Kidney (tissue), 13 donors: ENCODE measurements at regions not wholly inside any gene's neighbourhood (a gene's known extent, or its start where the extent isn't known, plus 50 kb on each side); places are given as distances from the start of the nearest gene placed in this dataset.

Experiments
- DNase-seq, 5 donors: peaks; one replicate each; pipeline ENCODE4 v3.0.0-alpha.2; 2013 to 2020
- FAIRE-seq: peaks from 2 replicates; lab custom pipeline; 2012; peaks lifted over from hg19 to GRCh38; lab: Jason Lieb, UNC
- H3K27ac ChIP-seq, 2 donors: one replicate each; pipeline ENCODE4 v1.7.0; 2013; ENCODE audit warnings: low read depth in 2 of 2, low read length in 2 of 2, inconsistent platforms in 1 of 2
- H3K27me3 ChIP-seq: one replicate; pipeline ENCODE4 v1.7.1; 2013; ENCODE audit warnings: low read length, inconsistent platforms; ENCODE audit not compliant: control insufficient read depth, insufficient read depth
- H3K36me3 ChIP-seq, 3 donors: one replicate each; pipeline versions ENCODE4 v1.7.0 to v1.7.1; 2013; ENCODE audit warnings: low read length in 3 of 3, control low read depth in 1 of 3, inconsistent platforms in 1 of 3; ENCODE audit not compliant: insufficient read depth in 3 of 3, control insufficient read depth in 2 of 3
- H3K4me1 ChIP-seq, 3 donors: one replicate each; pipeline versions ENCODE4 v1.7.0 to v1.7.1; 2013; ENCODE audit warnings: low read length in 3 of 3, inconsistent platforms in 1 of 3, low read depth in 1 of 3; ENCODE audit not compliant: control insufficient read depth in 2 of 3, insufficient read depth in 2 of 3
- H3K4me3 ChIP-seq, 3 donors: one replicate each; pipeline versions ENCODE4 v1.7.0 to v1.8.1; 2013; ENCODE audit warnings: low read length in 3 of 3, control low read depth in 1 of 3, inconsistent platforms in 1 of 3
- H3K9ac ChIP-seq, 3 donors: one replicate each; pipeline versions ENCODE4 v1.7.0 to v1.7.1; 2013; ENCODE audit warnings: low read length in 3 of 3, control low read depth in 1 of 3, inconsistent platforms in 1 of 3
- H3K9me3 ChIP-seq, 3 donors: one replicate each; pipeline versions ENCODE4 v1.7.0 to v1.7.1; 2013; ENCODE audit warnings: low read length in 3 of 3, control low read depth in 1 of 3, inconsistent platforms in 1 of 3; ENCODE audit not compliant: control insufficient read depth in 2 of 3, insufficient read depth in 1 of 3
- intact Hi-C: fragments of 100-400 bp; cut with DNase I; formaldehyde crosslinking; loops from one replicate; pipeline ENCODE4 v1.11.1; 2022
- TF ChIP-seq, protein P1 (sequence below): IDR thresholded peaks from 3 replicates; pipeline ENCODE4 v1.5.1; 2012; ENCODE audit warnings: mild to moderate bottlenecking, moderate library complexity, borderline replicate concordance; ENCODE audit not compliant: insufficient read depth; ENCODE audit errors: extremely low read depth
- donor health status: control.
- donor health status: control.
- donor health status: control.
- donor health status: control.
- donor health status: control.
- donor health status: DM: yes; HTN: yes; CAD: no.
- donor health status: Normal renal cell carcinoma (clear cell type).

DNA sequence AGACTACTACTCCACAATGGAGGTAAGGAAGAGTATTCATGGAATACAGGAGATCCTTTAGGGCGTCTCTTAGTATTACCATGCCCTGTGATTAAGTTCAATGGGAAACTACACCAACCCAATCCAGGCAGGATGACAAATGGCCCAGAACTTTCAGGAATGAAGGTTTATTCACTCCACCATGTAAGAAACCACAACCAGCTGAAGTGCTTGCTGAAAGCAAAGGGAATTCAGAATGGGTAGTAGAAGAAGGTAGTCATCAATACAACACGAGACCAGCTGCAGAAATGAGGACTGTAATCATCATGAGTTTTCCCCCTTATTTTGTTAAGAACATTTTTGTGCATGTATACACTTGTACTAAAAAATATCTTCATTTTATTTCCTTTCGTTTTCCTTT is 76.6 kb downstream of the GPR37 start:
- TF ChIP-seq, protein P1, sequence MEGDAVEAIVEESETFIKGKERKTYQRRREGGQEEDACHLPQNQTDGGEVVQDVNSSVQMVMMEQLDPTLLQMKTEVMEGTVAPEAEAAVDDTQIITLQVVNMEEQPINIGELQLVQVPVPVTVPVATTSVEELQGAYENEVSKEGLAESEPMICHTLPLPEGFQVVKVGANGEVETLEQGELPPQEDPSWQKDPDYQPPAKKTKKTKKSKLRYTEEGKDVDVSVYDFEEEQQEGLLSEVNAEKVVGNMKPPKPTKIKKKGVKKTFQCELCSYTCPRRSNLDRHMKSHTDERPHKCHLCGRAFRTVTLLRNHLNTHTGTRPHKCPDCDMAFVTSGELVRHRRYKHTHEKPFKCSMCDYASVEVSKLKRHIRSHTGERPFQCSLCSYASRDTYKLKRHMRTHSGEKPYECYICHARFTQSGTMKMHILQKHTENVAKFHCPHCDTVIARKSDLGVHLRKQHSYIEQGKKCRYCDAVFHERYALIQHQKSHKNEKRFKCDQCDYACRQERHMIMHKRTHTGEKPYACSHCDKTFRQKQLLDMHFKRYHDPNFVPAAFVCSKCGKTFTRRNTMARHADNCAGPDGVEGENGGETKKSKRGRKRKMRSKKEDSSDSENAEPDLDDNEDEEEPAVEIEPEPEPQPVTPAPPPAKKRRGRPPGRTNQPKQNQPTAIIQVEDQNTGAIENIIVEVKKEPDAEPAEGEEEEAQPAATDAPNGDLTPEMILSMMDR, result no peak

DNA sequence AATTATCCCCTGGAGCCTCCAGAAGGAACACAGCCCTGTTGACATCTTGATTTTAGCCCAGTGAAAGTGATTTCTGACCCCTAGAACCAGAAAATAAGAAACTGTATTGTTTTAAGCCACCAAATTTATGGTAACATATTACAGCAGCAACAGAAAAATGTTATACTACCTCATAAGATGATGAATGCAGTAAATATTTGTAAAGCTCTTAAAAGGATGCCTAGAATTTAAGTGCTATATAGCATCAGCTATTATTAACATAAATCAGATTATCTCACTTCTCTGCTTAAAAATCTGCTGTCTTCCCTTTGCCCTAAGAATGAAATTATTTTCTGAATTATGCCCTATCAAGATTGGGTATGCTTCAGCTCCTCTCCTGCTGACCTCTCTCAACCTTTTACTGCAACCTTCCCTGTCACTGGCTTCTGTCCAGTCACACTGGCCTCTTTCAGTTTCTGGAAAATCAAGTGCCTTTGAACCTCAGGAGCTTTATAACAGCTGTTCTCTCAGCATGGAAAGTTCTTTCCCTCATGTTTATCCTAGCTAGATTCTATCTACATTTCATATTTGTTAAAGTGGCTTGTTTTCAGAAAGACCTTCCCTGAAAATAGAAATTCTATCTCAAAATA is 78.9 kb downstream of the GPR37 start:
- no peak overlapping the region for H3K27ac ChIP-seq
- FAIRE-seq (no peak), DNase-seq (no peak)
- TF ChIP-seq, protein P1, result no peak
- intact Hi-C loops, result no loop called here
- no peak overlapping the region for H3K9ac ChIP-seq
- no peaks in the 10 kb centered on the region for H3K27me3 ChIP-seq
- H3K36me3 ChIP-seq, result no peaks in the 10 kb centered on the region
- no peaks in the 10 kb centered on the region for H3K9me3 ChIP-seq
- no peak overlapping the region for H3K4me3 ChIP-seq
- no peaks in the 10 kb centered on the region for H3K4me1 ChIP-seq

More for the DNA sequence above, 76.6 kb downstream of the GPR37 start:
- Histone ChIP-seq H3K4me1 (no peaks in the 10 kb centered on the region), H3K4me3 (no peak overlapping the region), H3K27me3 (no peaks in the 10 kb centered on the region), H3K36me3 (no peaks in the 10 kb centered on the region), H3K27ac (no peak overlapping the region), H3K9me3 (no peaks in the 10 kb centered on the region), H3K9ac (no peak overlapping the region)
- DNase-seq (no peak), FAIRE-seq (no peak)
- intact Hi-C loops, result no loop called here

DNA sequence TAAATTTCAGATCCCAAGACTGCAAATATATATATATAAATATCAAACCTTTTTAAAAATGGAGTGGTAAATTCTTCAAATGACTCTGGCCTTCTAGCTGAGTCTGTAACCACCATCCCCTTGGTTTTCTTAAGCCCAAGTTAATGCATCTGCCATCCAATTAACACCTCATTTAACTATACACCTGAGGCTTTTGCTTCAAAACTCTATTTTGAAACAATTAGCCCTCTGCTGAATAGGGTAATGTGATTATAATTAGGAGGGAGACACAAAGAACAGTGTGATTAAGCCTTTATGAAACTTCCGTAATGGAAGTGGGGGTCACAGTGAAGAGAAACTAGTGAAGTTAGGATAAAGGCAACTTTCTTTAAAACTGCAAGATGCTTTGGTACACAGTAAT is 83.6 kb downstream of the GPR37 start:
- TF ChIP-seq, protein P1, result no peak
- Histone ChIP-seq H3K4me3 (no peak overlapping the region), H3K9me3 (no peaks in the 10 kb centered on the region), H3K27me3 (no peaks in the 10 kb centered on the region), H3K9ac (no peak overlapping the region), H3K4me1 (no peaks in the 10 kb centered on the region), H3K27ac (no peak overlapping the region), H3K36me3 (no peaks in the 10 kb centered on the region)
- FAIRE-seq (no peak), DNase-seq (no peak)
- intact Hi-C loops, result no loop called here

DNA sequence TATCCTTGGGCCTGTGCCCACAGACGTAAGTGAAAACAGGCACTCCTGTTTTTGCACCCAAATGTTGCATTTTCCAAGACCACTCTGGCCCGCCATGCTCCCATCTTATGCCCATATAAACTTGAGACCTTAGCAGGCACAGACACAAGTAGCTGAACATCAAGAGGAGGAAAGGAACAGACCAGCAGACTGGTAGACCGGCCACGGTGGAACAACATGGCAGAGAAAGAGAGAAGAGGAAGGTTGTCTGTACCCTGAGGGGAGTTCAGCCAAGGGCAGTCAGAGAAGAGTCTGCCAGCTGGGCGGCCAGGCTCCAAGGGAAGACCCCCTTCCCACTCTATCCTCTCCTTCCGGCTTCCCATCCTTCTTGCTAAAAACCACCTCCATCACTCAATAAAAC is 85.3 kb downstream of the GPR37 start:
- Histone ChIP-seq H3K4me1 (no peaks in the 10 kb centered on the region), H3K9ac (no peak overlapping the region), H3K4me3 (no peak overlapping the region), H3K9me3 (no peaks in the 10 kb centered on the region), H3K27ac (no peak overlapping the region), H3K27me3 (no peaks in the 10 kb centered on the region), H3K36me3 (no peaks in the 10 kb centered on the region)
- TF ChIP-seq, protein P1, result no peak
- DNase-seq (no peak), FAIRE-seq (no peak)
- intact Hi-C loops, result no loop called here
